Glomerular visceral epithelial cell (primary cell): ENCODE measurements at regions not wholly inside any gene's neighbourhood (a gene's known extent, or its start where the extent isn't known, plus 50 kb on each side); places are given as distances from the start of the nearest gene placed in this dataset.

Experiments
- DNase-seq: peaks from one replicate; pipeline ENCODE4 v3.0.0-alpha.2; 2016; ENCODE audit errors: extremely low spot score

GRCh38 chr9:88280816-88281382 lies 107.3 kb upstream of the SPIN1 start:
- peak; percentile 33 for DNase-seq

DNA sequence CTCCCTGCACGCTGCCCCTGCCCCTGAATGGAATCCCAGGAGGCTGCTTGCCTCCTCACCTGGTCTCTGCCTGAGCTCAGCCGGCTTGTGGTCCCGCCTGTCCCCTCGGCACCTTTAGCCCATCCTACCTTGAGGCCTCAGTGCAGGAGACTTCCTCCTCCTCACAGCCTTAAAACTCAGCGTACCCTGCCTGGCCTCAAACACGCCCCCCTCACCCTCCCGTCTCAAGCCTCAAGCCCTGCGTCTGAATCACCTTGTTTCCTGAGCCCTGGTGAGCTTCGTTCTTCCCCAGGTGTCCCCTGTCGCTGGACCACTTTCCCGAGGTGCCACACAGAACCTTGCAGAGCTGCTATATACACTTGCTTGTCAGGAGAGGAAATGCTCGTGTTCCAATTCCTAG lies 110.2 kb upstream of the SPIN1 start:
- no peak for DNase-seq

- no peak for DNase-seq
Observed at GRCh38 chr9:88274078-88274477, 114.2 kb upstream of the SPIN1 start.

DNA sequence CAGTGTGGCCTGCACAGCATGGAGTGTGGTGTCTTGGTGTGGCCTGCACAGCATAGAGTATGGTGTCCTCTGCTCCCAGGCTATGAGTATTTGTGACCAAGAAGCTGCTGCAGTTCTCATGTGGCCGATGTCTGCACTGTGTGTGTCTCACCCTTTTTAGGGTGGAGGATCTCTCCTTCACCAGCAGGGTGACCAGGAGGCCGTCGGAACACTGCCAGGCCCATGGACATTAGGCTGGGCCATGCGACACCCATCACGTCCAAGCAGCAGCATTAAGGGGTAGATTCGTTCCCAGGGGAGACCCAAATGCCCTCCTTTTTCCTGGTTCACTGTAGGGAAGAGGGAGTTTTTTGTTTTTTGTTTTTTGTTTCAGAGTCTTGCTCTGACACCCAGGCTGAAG lies 115.3 kb upstream of the SPIN1 start:
- no peak for DNase-seq

- no peak for DNase-seq
Observed at GRCh38 chr9:88270413-88270812, 117.8 kb upstream of the SPIN1 start.

DNA sequence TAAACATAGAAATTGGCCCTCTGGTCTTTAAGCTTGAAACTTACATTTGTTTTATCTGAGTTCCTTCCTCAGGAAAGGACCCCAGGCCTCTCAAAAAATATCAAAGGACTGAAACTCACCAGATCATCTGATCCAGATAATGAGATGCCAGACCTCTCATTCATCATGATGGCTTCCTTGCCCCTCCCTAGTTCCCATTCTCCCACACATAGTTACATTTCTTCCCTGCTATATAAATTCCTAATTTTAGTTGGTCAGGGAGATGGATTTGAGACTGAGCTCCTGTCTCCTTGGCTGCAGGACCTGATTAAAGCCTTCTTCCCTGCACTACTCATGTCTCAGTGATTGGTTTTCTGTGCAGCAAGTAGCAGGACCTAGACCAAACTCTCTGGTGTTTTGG lies 119.4 kb upstream of the SPIN1 start:
- DNase-seq = no peak

- no peak for DNase-seq
Observed at GRCh38 chr9:88267283-88267682, 121.0 kb upstream of the SPIN1 start.

GRCh38 chr9:88266416-88266815 lies 121.8 kb upstream of the SPIN1 start:
- no peak for DNase-seq

GRCh38 chr9:88259001-88259400 lies 120.7 kb upstream of the SPATA31C2 start:
- DNase-seq = peak; percentile 75

GRCh38 chr9:88258601-88259000 lies 120.3 kb upstream of the SPATA31C2 start:
- DNase-seq = peak; percentile 62

DNA sequence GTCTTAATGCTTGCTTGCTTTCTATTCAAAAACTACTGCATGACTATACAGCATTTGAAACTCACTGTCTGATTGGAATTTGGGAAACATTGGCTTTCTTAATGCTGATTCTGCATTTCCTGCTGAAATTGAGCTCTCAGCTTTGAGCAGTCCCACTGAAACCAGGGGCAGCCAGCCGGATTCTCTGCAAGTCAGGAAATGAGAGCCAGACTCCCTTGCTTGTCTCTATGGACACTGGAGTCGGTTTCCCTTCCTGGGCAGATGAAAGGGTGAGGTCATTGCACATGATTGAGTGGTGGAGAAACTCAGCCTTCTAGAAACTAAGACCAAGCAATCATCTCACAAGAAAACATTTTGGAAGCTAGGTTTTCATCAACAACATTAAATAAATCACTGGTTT lies 119.7 kb upstream of the SPATA31C2 start:
- DNase-seq = peak; percentile 80

GRCh38 chr9:88256216-88256615 lies 117.9 kb upstream of the SPATA31C2 start:
- no peak for DNase-seq

GRCh38 chr9:88255806-88256205 lies 117.5 kb upstream of the SPATA31C2 start:
- DNase-seq = peak; percentile 60

DNA sequence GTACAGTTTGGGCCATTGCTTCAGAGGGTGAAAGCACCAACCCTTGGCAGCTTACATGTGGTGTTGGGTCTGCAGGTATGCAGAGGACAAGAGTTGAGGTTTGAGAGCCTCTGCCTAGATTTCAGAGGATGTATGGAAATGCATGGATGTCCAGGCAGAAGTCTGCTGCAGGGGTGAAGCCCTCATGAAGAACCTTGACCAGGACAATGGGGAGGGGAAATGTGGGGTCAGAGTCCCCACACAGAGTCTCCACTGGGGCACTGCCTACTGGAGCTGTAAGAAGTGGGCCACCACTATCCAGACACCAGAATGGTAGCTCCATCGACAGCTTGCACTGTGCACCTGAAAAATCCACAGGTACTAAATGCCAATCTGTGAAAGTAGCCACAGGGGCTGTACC lies 113.6 kb upstream of the SPATA31C2 start:
- no peak for DNase-seq

DNA sequence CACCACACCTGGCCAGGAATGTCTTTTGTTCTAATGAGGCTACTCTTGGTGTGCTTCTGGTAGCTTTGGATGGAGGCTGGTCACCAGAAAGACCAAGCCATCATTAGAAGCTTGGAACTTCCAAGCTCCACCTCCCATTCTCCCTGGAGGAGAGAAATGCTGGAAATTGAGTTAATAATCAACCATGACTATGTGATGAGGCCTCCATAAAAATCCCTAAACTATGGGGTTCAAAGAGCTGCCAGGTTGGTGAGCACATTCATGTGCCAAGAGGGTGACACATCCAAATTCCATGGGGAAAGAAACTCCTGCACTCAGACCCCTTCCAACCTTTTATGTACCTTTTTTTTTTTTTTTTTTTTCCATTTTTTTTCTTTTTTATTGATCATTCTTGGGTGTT lies 105.5 kb upstream of the SPATA31C2 start:
- DNase-seq = peak; percentile 83

DNA sequence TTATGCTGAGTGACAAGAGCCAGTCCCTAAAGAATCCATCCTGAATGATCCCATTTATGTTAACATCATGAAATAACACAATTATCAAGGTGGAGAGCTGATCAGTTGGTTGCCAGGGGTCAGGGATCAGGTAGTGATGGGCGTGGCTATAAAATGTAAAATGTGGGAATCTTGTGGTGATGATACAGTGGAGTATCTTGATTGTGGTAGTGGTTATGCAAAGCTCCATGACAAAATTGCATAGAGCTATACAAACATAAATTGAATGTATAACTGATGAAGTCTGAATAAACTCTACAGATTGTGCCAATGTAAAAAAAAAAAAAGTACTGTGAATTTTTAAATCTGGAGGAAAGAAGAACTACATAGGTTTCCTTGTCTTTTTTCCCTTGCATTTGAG lies 104.6 kb upstream of the SPATA31C2 start:
- DNase-seq = no peak

GRCh38 chr9:88237991-88238571 lies 99.8 kb upstream of the SPATA31C2 start:
- no peak for DNase-seq

GRCh38 chr9:88237479-88237961 lies 99.2 kb upstream of the SPATA31C2 start:
- DNase-seq = no peak

DNA sequence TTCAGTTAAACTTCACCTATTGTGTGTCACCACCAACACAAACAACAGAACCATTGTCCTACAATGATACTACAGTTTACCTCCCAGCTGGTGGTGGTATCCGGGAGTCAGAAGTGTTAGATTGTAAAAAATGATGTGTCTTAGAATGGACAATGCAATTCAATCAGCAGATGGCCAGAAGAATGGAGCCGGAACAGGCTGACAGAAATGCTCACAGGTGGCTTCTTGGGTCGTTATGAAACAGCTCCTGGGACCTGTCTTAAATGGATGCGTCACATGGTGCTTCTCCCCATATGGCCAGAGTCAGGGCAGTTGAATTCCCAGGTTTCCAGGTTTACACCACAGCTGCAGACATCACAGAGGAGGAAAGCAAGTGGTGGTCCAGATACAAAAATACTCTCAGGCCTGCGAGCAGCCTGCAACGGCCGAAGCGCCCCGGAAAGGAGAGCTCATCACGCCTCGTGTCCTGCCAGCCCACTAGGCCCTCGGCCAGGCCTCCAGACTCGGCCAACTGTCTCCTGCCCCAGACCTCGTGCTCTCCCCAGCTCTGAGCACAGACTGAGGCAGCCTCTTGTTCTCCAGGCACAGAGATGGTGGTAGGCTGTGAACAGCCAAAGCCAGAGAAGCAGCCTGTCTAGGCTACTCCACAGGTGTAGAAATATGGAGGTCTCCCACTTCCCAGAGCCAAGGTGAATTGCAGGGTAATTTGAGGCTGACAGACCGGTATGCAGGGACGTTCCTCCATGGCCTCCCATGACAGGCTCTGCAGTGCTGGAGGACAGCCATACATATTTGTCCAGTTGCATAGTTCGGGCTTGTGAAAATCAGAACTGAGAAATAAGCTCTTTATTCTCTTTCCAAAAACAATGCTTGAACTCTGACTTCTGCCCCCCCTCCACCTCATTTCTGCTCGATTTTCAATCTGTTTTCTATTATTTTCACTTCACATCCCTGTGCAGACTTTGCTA lies 98.5 kb upstream of the SPATA31C2 start:
- no peak for DNase-seq

DNA sequence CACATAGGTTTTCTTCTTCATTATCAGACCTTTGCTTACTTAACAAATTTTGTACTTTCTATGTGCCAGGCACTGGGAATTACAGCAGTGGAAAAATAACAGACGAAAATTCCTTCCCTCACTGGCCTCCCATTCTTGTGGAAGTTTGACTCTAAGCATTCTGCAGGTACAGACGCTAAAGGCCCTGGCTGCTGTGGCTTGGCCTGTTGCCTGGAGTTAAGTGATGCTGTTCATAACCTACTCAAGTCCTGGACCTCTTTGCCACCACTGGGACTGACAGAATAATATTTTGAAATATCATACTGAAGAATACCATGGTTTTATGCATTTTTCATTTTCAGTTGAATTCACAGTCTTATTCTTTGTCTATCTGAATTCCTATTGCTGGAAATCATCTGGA lies 97.3 kb upstream of the SPATA31C2 start:
- no peak for DNase-seq

GRCh38 chr9:88234114-88234513 lies 95.8 kb upstream of the SPATA31C2 start:
- no peak for DNase-seq

GRCh38 chr9:88233091-88233490 lies 94.8 kb upstream of the SPATA31C2 start:
- peak; percentile 61 for DNase-seq

GRCh38 chr9:88230612-88231011 lies 92.3 kb upstream of the SPATA31C2 start:
- no peak for DNase-seq
